ENCODE measurements at regions not wholly inside any gene's neighbourhood (a gene's known extent, or its start where the extent isn't known, plus 50 kb on each side); places are given as distances from the start of the nearest gene placed in this dataset.

DNA sequence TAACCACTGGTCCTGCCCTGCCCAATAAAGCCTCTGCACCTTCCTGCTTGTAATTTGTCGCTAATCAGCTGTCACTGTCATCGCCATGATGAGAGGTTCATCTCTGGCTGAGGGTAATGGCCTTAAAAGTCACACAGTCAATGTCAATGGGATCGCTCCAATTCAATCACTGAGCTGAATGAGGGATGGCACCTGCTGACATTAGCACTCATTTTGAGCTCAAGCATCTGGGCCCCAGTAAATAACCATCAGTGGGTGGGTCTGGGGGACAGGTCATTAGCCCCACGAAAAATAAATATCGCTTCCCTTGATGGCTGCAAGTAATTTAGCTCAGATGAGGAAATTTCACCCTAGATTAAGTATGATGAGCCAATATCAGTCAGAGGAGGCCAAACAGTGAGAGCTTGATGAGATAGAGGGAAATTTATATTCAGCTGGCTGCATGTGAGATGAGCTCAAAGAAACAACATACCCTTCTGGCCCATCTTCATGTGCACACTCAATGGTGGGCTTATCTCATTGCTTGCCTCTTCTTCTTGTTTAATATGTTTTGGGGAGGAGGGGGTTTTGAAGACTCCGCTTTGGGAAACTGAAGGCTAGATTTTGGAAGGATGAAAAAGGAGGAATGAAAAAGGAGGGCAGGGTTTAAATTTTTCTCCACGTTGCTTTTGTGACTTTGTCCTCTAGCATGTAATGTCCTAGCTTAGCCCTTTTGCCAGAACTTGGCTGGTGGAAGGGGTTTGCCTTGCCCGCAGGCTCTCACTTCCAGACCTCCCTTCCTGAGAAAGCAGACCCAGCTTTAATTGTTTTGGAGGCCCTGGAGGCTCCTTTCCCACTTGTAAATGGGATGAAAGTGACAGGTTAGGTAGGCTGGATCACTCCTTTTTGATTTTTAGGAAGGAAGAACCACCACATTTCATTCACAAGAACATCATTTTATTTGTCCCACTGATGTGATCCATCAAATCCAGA is 84.8 kb upstream of the PAQR3 start:
- WGBS (ENCODE audit: extremely low coverage, insufficient read length, low lambda C conversion rate) = no CpG with 5 or more reads among the region's 8 CpGs
- H2AK5ac ChIP-seq (ENCODE audit: insufficient read length, low read length) = no peak overlapping the region
- H2BK12ac ChIP-seq (ENCODE audit: insufficient read length, low read depth, low read length) = no peak overlapping the region
- H3K23ac ChIP-seq (ENCODE audit: insufficient read length, low read depth, low read length) = no peak overlapping the region
- H4K91ac ChIP-seq (ENCODE audit: insufficient read length, low read depth, low read length) = no peak overlapping the region
- TF ChIP-seq, protein P1, sequence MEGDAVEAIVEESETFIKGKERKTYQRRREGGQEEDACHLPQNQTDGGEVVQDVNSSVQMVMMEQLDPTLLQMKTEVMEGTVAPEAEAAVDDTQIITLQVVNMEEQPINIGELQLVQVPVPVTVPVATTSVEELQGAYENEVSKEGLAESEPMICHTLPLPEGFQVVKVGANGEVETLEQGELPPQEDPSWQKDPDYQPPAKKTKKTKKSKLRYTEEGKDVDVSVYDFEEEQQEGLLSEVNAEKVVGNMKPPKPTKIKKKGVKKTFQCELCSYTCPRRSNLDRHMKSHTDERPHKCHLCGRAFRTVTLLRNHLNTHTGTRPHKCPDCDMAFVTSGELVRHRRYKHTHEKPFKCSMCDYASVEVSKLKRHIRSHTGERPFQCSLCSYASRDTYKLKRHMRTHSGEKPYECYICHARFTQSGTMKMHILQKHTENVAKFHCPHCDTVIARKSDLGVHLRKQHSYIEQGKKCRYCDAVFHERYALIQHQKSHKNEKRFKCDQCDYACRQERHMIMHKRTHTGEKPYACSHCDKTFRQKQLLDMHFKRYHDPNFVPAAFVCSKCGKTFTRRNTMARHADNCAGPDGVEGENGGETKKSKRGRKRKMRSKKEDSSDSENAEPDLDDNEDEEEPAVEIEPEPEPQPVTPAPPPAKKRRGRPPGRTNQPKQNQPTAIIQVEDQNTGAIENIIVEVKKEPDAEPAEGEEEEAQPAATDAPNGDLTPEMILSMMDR (conservative IDR thresholded peaks at IDR 0.05) = no peak
- H2BK120ac ChIP-seq (ENCODE audit: low read depth, low read length, poor library complexity, severe bottlenecking) = no peak overlapping the region
- H3K36me3 Mint-ChIP-seq (ENCODE audit: insufficient read depth in 1 of 3, low read depth in 3 of 3) = peaks cover 0 to under 1% (median 0%) of the 10 kb centered on the region in 3 experiments; a peak in 1 of 7 replicates
- no peak overlapping the region for H3K4ac ChIP-seq (ENCODE audit: low read depth, low read length)
- no peak overlapping the region for H3K4me2 ChIP-seq (ENCODE audit: insufficient read depth, insufficient read length, low read length)
- no peaks in the 10 kb centered on the region for H3K27me3 ChIP-seq (ENCODE audit: insufficient read depth, low read length)
- H3K18ac ChIP-seq (ENCODE audit: insufficient read length, low read depth, low read length) = no peak overlapping the region
- no peaks in the 10 kb centered on the region for H3K79me1 ChIP-seq (ENCODE audit: insufficient read depth, low read depth, low read length, poor library complexity, severe bottlenecking)
- H2BK5ac ChIP-seq (ENCODE audit: insufficient read length, low read length) = no peak overlapping the region
- H4K5ac ChIP-seq (ENCODE audit: insufficient read length, low read depth, low read length) = no peak overlapping the region
- no peak overlapping the region for H2BK20ac ChIP-seq (ENCODE audit: low read depth, low read length, poor library complexity, severe bottlenecking)
- no peak overlapping the region for H3K9ac ChIP-seq (ENCODE audit: extremely low read depth, insufficient read length, low read length)
- no peak overlapping the region for H3K56ac ChIP-seq (ENCODE audit: insufficient read length, low read depth, low read length)
- H4K20me1 ChIP-seq (ENCODE audit: control insufficient read depth, insufficient read depth, insufficient read length) = no peaks in the 10 kb centered on the region
- H3K4me3 Mint-ChIP-seq = no peak overlapping the region
- H2BK15ac ChIP-seq (ENCODE audit: low read depth, low read length) = no peak overlapping the region
- no peak overlapping the region for H3K27ac Mint-ChIP-seq
- DNase-seq = no peak
- no peaks in the 10 kb centered on the region for H3K23me2 ChIP-seq (ENCODE audit: insufficient read length, low read depth, low read length, poor library complexity, severe bottlenecking)
- no peaks in the 10 kb centered on the region for H3K4me1 ChIP-seq (ENCODE audit: insufficient read depth, low read length)
- no peaks in the 10 kb centered on the region for H3K27me3 Mint-ChIP-seq (ENCODE audit: low read depth)
- H3K9me3 ChIP-seq (ENCODE audit: control insufficient read depth, low read depth, low read length) = no peaks in the 10 kb centered on the region
- H2AFZ ChIP-seq (ENCODE audit: low read length) = no peak overlapping the region
- H3K79me2 ChIP-seq (ENCODE audit: insufficient read depth, low read length) = no peaks in the 10 kb centered on the region
- H4K8ac ChIP-seq (replicated peaks; ENCODE audit: insufficient read length, low read depth, low read length) = no peak overlapping the region
- no peak overlapping the region for H3K14ac ChIP-seq (ENCODE audit: insufficient read depth, low read length)
- peaks cover 0 to under 1% of the 10 kb centered on the region in 2 experiments; a peak in 2 of 5 replicates for H3K9me3 Mint-ChIP-seq
- H3K27ac ChIP-seq (ENCODE audit: insufficient read length, low read depth, low read length) = no peak overlapping the region
- H3T11ph ChIP-seq (ENCODE audit: low read length) = no peak overlapping the region
- H3K4me1 Mint-ChIP-seq = no peaks in the 10 kb centered on the region

All from H9 (cell line).